Osteoblast (primary cell): ENCODE measurements at regions not wholly inside any gene's neighbourhood (a gene's known extent, or its start where the extent isn't known, plus 50 kb on each side); places are given as distances from the start of the nearest gene placed in this dataset.
A peak's percentile ranks its signal among the peaks of the same experiment; 100 is the strongest.

Experiments used
- DNase-seq: peaks from one replicate; pipeline ENCODE4 v3.0.0; 2011; ENCODE audit warnings: low spot score, mixed read lengths; ENCODE audit not compliant: insufficient read length; ENCODE audit errors: missing footprints
- H2AFZ ChIP-seq: 2 replicates; pipeline ENCODE4 v1.6.0; 2011; ENCODE audit warnings: mild to moderate bottlenecking, low read length
- H3K27ac ChIP-seq: 2 replicates; pipeline ENCODE4 v1.5.1; 2011; ENCODE audit warnings: mild to moderate bottlenecking, low read depth, low read length, moderate library complexity
- H3K27me3 ChIP-seq: 2 replicates; pipeline ENCODE4 v1.6.0; 2012; ENCODE audit warnings: mild to moderate bottlenecking, control low read depth, inconsistent platforms, low read length, moderate library complexity; ENCODE audit not compliant: insufficient read depth
- H3K36me3 ChIP-seq: 2 replicates; pipeline ENCODE4 v1.5.1; 2011; ENCODE audit warnings: mild to moderate bottlenecking, low read length, control low read depth, moderate library complexity; ENCODE audit not compliant: insufficient read depth
- H3K4me1 ChIP-seq: 2 replicates; pipeline ENCODE4 v1.5.1; 2011; ENCODE audit warnings: mild to moderate bottlenecking, low read length, control low read depth, moderate library complexity; ENCODE audit not compliant: insufficient read depth
- H3K4me2 ChIP-seq: 2 replicates; pipeline ENCODE4 v1.6.0; 2011; ENCODE audit warnings: mild to moderate bottlenecking, low read length; ENCODE audit not compliant: insufficient read depth
- H3K4me3 ChIP-seq: fragments of 200-600 bp; sonication (generic); 3 replicates; pipeline ENCODE4 v1.5.1; 2012; ENCODE audit warnings: mild to moderate bottlenecking, low read length, inconsistent platforms; ENCODE audit not compliant: insufficient read depth
- H3K79me2 ChIP-seq: 2 replicates; pipeline ENCODE4 v1.6.0; 2012; ENCODE audit warnings: mild to moderate bottlenecking, low read length, control low read depth, inconsistent platforms; ENCODE audit not compliant: insufficient read depth
- H3K9me3 ChIP-seq: 2 replicates; pipeline ENCODE4 v1.5.1; 2011; ENCODE audit warnings: low read depth, low read length, control low read depth
- H4K20me1 ChIP-seq: 2 replicates; pipeline ENCODE4 v1.6.0; 2012; ENCODE audit warnings: mild to moderate bottlenecking, low read length, control low read depth; ENCODE audit not compliant: insufficient read depth
- CTCF ChIP-seq: IDR thresholded peaks from 2 replicates; pipeline ENCODE4 v1.5.1; 2011; ENCODE audit warnings: mild to moderate bottlenecking, low read depth, low read length, moderate library complexity; ENCODE audit errors: extremely low read depth

GRCh38 chr15:92709110-92709790, 53.7 kb upstream of the FAM174B start:
- H3K4me1 ChIP-seq = peaks cover 5% of the 10 kb centered on the region
- no peak overlapping the region for H3K4me3 ChIP-seq
- H3K79me2 ChIP-seq = no peaks in the 10 kb centered on the region
- no peak for TF ChIP-seq CTCF
- DNase-seq = no peak
- H4K20me1 ChIP-seq = no peaks in the 10 kb centered on the region
- no peaks in the 10 kb centered on the region for H3K27me3 ChIP-seq
- no peak overlapping the region for H3K4me2 ChIP-seq
- no peak overlapping the region for H3K27ac ChIP-seq
- H3K9me3 ChIP-seq = no peaks in the 10 kb centered on the region
- H3K36me3 ChIP-seq = no peaks in the 10 kb centered on the region
- H2AFZ ChIP-seq = no peak overlapping the region

- H4K20me1 ChIP-seq = no peaks in the 10 kb centered on the region
- no peaks in the 10 kb centered on the region for H3K79me2 ChIP-seq
- TF ChIP-seq CTCF = no peak
- DNase-seq = no peak
- no peak overlapping the region for H2AFZ ChIP-seq
- no peaks in the 10 kb centered on the region for H3K27me3 ChIP-seq
- no peak overlapping the region for H3K4me2 ChIP-seq
- no peak overlapping the region for H3K27ac ChIP-seq
- no peak overlapping the region for H3K4me3 ChIP-seq
- no peaks in the 10 kb centered on the region for H3K9me3 ChIP-seq
- no peaks in the 10 kb centered on the region for H3K36me3 ChIP-seq
- H3K4me1 ChIP-seq = peaks cover 7% of the 10 kb centered on the region
Measured at GRCh38 chr15:92711457-92711831, 55.9 kb upstream of the FAM174B start.

- Histone ChIP-seq H3K4me3 (peak overlapping the region; percentile 74), H2AFZ (peak overlapping the region; percentile 97), H3K4me2 (peak overlapping the region; percentile 96), H3K36me3 (no peaks in the 10 kb centered on the region), H3K27me3 (no peaks in the 10 kb centered on the region), H3K9me3 (no peaks in the 10 kb centered on the region), H3K27ac (no peak overlapping the region), H3K79me2 (no peaks in the 10 kb centered on the region), H3K4me1 (peaks cover 7% of the 10 kb centered on the region), H4K20me1 (no peaks in the 10 kb centered on the region)
- no peak for TF ChIP-seq CTCF
- peak; percentile 93 for DNase-seq
Measured at GRCh38 chr15:92714077-92714476, 58.5 kb upstream of the FAM174B start.

GRCh38 chr15:92714477-92715401, 59.2 kb upstream of the FAM174B start:
- no peaks in the 10 kb centered on the region for H4K20me1 ChIP-seq
- no peak overlapping the region for H3K27ac ChIP-seq
- peak overlapping the region; percentile 97 for H2AFZ ChIP-seq
- H3K27me3 ChIP-seq = no peaks in the 10 kb centered on the region
- H3K79me2 ChIP-seq = no peaks in the 10 kb centered on the region
- peak; percentile 84 for TF ChIP-seq CTCF
- H3K9me3 ChIP-seq = no peaks in the 10 kb centered on the region
- peak; percentile 95 for DNase-seq
- peak overlapping the region; percentile 96 for H3K4me2 ChIP-seq
- peak overlapping the region; percentile 74 for H3K4me3 ChIP-seq
- H3K4me1 ChIP-seq = peaks cover 7% of the 10 kb centered on the region
- H3K36me3 ChIP-seq = no peaks in the 10 kb centered on the region
